T-helper 1 cell (primary cell): ENCODE measurements at regions not wholly inside any gene's neighbourhood (a gene's known extent, or its start where the extent isn't known, plus 50 kb on each side); places are given as distances from the start of the nearest gene placed in this dataset.

Experiments
- DNase-seq, 5 donors: peaks; one replicate each; pipeline ENCODE4 v3.0.0-alpha.2; 2012 to 2020

DNA sequence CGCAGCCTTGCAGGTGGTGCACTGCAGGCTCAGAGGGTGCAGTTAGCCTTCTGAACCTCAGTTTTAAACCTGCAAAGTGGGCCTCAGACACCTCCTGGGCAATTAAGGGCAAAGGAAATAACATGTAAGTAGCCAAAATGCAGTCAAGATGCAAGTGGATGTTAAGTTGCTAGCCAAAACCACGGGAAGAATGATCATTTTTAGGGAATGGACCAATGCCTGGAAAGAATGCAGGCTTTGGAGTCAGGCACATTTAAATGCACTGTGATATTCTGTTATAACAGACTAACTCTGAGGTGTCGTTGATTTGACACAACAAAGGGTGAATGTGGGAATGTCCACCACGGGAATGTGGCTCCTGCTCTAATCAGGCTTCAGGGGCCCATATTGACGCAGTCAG, 57.9 kb upstream of the PTGFRN start:
- no peak for DNase-seq

- DNase-seq, result no peak
These were observed 57.3 kb upstream of the PTGFRN start for GRCh38 chr1:116852367-116852766.

DNA sequence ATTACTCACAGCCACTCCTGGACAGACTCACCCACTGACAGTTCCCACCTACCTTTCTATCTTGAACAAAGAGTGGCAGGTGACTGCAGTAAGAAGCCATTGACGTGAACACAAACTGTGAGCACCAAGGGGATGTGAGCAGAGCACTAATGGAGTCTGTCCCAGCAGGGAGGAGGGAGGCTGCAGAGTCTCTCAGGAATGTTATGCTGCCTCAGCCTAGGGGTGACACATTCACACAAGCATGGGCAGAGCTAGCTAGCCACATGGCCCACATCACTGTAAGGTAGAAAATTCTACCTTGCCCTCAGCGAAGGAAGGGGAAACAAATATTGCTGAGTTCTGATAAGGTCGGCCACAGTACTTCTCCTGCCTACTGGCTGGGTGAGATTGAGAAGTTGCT, 56.8 kb upstream of the PTGFRN start:
- no peak for DNase-seq

- DNase-seq, result peak in 1 of 5 donors; percentile 32
These were observed 55.9 kb upstream of the PTGFRN start for GRCh38 chr1:116853680-116854402.

DNA sequence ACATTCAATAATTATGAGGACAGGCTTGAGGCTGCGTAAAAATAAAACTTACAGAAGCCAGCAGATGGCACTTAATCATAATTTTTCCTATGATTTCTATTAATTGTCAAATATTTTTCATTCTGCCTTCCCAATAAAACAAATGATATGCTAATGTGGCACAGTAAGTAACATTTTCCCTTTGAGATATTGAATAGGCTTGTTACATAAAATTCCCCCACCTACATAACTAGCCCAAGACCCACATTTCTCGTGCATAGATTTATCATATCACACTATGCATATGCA, 55.4 kb upstream of the PTGFRN start:
- DNase-seq, result no peak

- no peak for DNase-seq
These were observed 55.0 kb upstream of the PTGFRN start for GRCh38 chr1:116854716-116855115.

DNA sequence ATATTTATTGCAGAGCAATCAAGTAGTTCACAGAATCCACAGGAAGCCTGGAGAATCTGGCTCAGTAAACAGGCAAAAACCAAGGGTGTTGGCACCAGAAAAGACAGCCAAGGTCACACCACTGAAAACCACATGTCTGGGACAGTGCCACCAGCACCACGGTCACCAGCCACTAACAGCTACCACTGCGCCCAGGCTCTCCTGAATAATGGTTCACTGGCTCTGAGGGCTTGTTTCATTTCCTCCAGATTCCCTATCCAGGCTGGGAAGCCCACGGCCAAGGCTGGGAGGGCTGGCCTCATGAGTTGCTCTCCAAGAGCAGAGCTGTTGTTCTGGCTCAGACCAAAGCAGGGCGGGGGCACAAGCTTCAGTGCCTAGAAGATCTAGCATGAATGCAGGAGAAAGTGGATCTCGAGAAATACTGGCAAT, 54.5 kb upstream of the PTGFRN start:
- no peak for DNase-seq

GRCh38 chr1:116855773-116856201, 53.9 kb upstream of the PTGFRN start:
- DNase-seq, result no peak

GRCh38 chr1:116856312-116856711, 53.4 kb upstream of the PTGFRN start:
- DNase-seq, result no peak

DNA sequence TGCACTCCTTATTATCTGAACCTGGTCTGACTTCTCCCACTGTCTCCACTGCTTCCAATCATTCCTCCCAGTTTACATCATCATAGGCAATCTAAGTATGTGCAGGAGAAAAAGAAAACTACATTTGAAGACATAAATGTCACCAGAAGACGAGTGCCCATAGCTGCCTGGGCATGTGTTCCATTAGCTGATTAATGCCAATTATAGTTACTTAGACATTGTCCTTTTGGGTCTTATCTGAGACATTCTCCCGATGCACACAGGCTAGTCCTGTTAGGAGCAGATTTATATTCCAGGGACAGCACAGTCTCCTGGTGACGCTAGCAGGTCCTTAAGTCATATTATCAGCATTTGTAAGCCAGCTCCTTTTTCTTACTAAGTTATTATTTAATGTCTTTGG, 52.6 kb upstream of the PTGFRN start:
- DNase-seq, result no peak
